IMR-90 (cell line): ENCODE measurements at regions not wholly inside any gene's neighbourhood (a gene's known extent, or its start where the extent isn't known, plus 50 kb on each side); places are given as distances from the start of the nearest gene placed in this dataset.

Experiments
- ATAC-seq: fragments of 200-7000 bp; cut with Tn5 transposase; 2 replicates; pipeline ENCODE4 v1.9.1; 2020; ENCODE audit warnings: low read depth, mild to moderate bottlenecking, moderate library complexity
- BruUV-seq: library from RNA; stranded (reverse); fragments of 400-500 nt; replicated peaks from 2 replicates; lab custom pipeline; 2021; lab: Mats Ljungman, UMichigan
- CTCF ChIA-PET: fragments of 300-600 bp; formaldehyde crosslinking; extraction: SDS; loops from one replicate; lab custom pipeline; 2021; ENCODE audit warnings: antibody characterized with exemption; lab: Yijun Ruan, JAX
- POLR2A ChIA-PET: fragments of 300-600 bp; sonication (Branson Sonifier 250); formaldehyde crosslinking; loops from one replicate; lab custom pipeline; 2022; ENCODE audit warnings: antibody characterized with exemption; ENCODE audit not compliant: unreplicated experiment; lab: Charles Lee
- DNase-seq: peaks from one replicate; pipeline ENCODE4 v3.0.0; 2013
- H2AFZ ChIP-seq: replicated peaks from 2 replicates; pipeline ENCODE3; 2013; ENCODE audit warnings: low read length, mild to moderate bottlenecking; ENCODE audit not compliant: poor library complexity
- H2AK5ac ChIP-seq: 2 replicates; pipeline ENCODE4 v1.6.1; 2013; ENCODE audit warnings: low read depth, low read length, inconsistent platforms
- H2AK9ac ChIP-seq: replicated peaks from 2 replicates; pipeline ENCODE3; 2013; ENCODE audit warnings: mild to moderate bottlenecking, low read depth, low read length, moderate library complexity; ENCODE audit not compliant: poor library complexity
- H2BK120ac ChIP-seq: 2 replicates; pipeline ENCODE4 v1.6.1; 2013; ENCODE audit warnings: low read depth, low read length, inconsistent platforms
- H2BK15ac ChIP-seq: 3 replicates; pipeline ENCODE4 v1.6.1; 2013; ENCODE audit warnings: low read depth, low read length, inconsistent platforms
- H2BK20ac ChIP-seq: 2 replicates; pipeline ENCODE4 v1.6.1; 2013; ENCODE audit warnings: low read depth, mild to moderate bottlenecking, inconsistent platforms, low read length, moderate library complexity
- H2BK5ac ChIP-seq: 2 replicates; pipeline ENCODE4 v1.6.1; 2013; ENCODE audit warnings: mild to moderate bottlenecking, low read depth, low read length, inconsistent platforms; ENCODE audit not compliant: poor library complexity, severe bottlenecking
- H3K14ac ChIP-seq: replicated peaks from 2 replicates; pipeline ENCODE4 v1.6.1; 2013; ENCODE audit warnings: low read depth, low read length, inconsistent platforms
- H3K18ac ChIP-seq: 2 replicates; pipeline ENCODE4 v1.6.1; 2013; ENCODE audit warnings: low read depth, low read length, control low read depth
- H3K23ac ChIP-seq: 2 replicates; pipeline ENCODE4 v1.6.1; 2013; ENCODE audit warnings: low read depth, low read length, inconsistent platforms
- H3K27ac ChIP-seq: 2 replicates; pipeline ENCODE4 v1.5.1; 2013; ENCODE audit warnings: mild to moderate bottlenecking, control low read depth, low read length; ENCODE audit not compliant: insufficient read depth
- H3K27me3 ChIP-seq: 2 replicates; pipeline ENCODE4 v1.6.1; 2013; ENCODE audit warnings: low read length; ENCODE audit not compliant: control insufficient read depth, insufficient read depth
- H3K36me3 ChIP-seq: 2 replicates; pipeline ENCODE4 v1.6.1; 2013; ENCODE audit warnings: low read length, mixed read lengths; ENCODE audit not compliant: control insufficient read depth, insufficient read depth
- H3K4ac ChIP-seq: 2 replicates; pipeline ENCODE4 v1.6.1; 2013; ENCODE audit warnings: low read depth, low read length, inconsistent platforms
- H3K4me1 ChIP-seq: 2 replicates; pipeline ENCODE4 v1.6.1; 2013; ENCODE audit warnings: low read length, mixed read lengths; ENCODE audit not compliant: control insufficient read depth, insufficient read depth
- H3K4me2 ChIP-seq: 2 replicates; pipeline ENCODE4 v1.6.1; 2013; ENCODE audit warnings: low read depth, mild to moderate bottlenecking, control low read depth, low read length, moderate library complexity
- H3K4me3 ChIP-seq: 2 replicates; pipeline ENCODE4 v1.5.1; 2013; ENCODE audit warnings: low read depth, mild to moderate bottlenecking, control low read depth, low read length, moderate library complexity; ENCODE audit not compliant: insufficient read depth
- H3K56ac ChIP-seq: 2 replicates; pipeline ENCODE4 v1.6.1; 2013; ENCODE audit warnings: low read length, inconsistent platforms; ENCODE audit not compliant: insufficient read depth; ENCODE audit errors: extremely low read depth
- H3K79me1 ChIP-seq, 2 experiments: 2 replicates each; pipeline ENCODE4 v1.6.1; 2013; ENCODE audit warnings: low read length in 2 of 2, inconsistent platforms in 1 of 2, low read depth in 1 of 2
- H3K9ac ChIP-seq: 2 replicates; pipeline ENCODE4 v1.6.1; 2013; ENCODE audit warnings: low read depth, low read length, control low read depth
- H3K9me1 ChIP-seq: 2 replicates; pipeline ENCODE4 v1.6.1; 2013; ENCODE audit warnings: low read length, inconsistent platforms; ENCODE audit not compliant: insufficient read depth
- H3K9me3 ChIP-seq: 2 replicates; pipeline ENCODE4 v1.6.1; 2013; ENCODE audit warnings: low read length; ENCODE audit not compliant: control insufficient read depth, insufficient read depth
- H4K20me1 ChIP-seq: 2 replicates; pipeline ENCODE4 v1.6.1; 2013; ENCODE audit warnings: low read length, inconsistent platforms; ENCODE audit not compliant: insufficient read depth
- H4K5ac ChIP-seq: 2 replicates; pipeline ENCODE4 v1.6.1; 2013; ENCODE audit warnings: mild to moderate bottlenecking, low read depth, low read length, control low read depth
- H4K8ac ChIP-seq, 2 experiments: 2 replicates each; pipeline ENCODE4 v1.6.1; 2013; ENCODE audit warnings: low read depth in 2 of 2, low read length in 2 of 2, control low read depth in 1 of 2, inconsistent platforms in 1 of 2
- H4K91ac ChIP-seq: 2 replicates; pipeline ENCODE4 v1.6.1; 2013; ENCODE audit warnings: low read depth, low read length, inconsistent platforms; ENCODE audit not compliant: insufficient read depth
- BHLHE40 ChIP-seq: fragments of 150-350 bp; IDR thresholded peaks from 2 replicates; pipeline ENCODE4 v1.6.1; 2016; ENCODE audit warnings: mild to moderate bottlenecking, low read depth, low read length
- CEBPB ChIP-seq: IDR thresholded peaks from 2 replicates; pipeline ENCODE4 v1.6.1; 2012; ENCODE audit warnings: low read depth, low read length, improper control_type of control experiment
- MAFK ChIP-seq: IDR thresholded peaks from 2 replicates; pipeline ENCODE4 v1.6.1; 2012; ENCODE audit warnings: low read depth, low read length, improper control_type of control experiment
- RFX5 ChIP-seq: IDR thresholded peaks from 2 replicates; pipeline ENCODE4 v1.8.0; 2012; ENCODE audit warnings: low read depth, mild to moderate bottlenecking, low read length, moderate library complexity
- WGBS, 2 experiments: methylation state at CpG; one replicate each; pipeline versions ENCODE4 v1.1.5 to v1.1.7; 2013; ENCODE audit warnings: missing lambda C conversion rate in 2 of 2; ENCODE audit not compliant: insufficient read length in 1 of 2; ENCODE audit errors: extremely low coverage in 2 of 2; 5-methylcytosine and 5-hydroxymethylcytosine counted together
- dilution Hi-C: fragments of 300-500 bp; cut with HindIII; formaldehyde crosslinking; loops from one replicate; pipeline ENCODE4 v1.14.3; 2018; ENCODE audit warnings: low sequenced_read_pairs; ENCODE audit not compliant: unreplicated experiment
- in situ Hi-C: fragments of 300-500 bp; cut with MboI; formaldehyde crosslinking; loops from 3 replicates; pipeline ENCODE4 v1.14.3; 2019; ENCODE audit warnings: low sequenced_read_pairs, inconsistent platforms, mixed read lengths
- intact Hi-C: fragments of 100-400 bp; cut with micrococcal nuclease; formaldehyde crosslinking; loops from 2 replicates; pipeline ENCODE4 v1.10.0; 2022

- no peak overlapping the region for H2BK20ac ChIP-seq
- ATAC-seq, result no peak
- no peak overlapping the region for H2BK5ac ChIP-seq
- no peak overlapping the region for H2AFZ ChIP-seq
- no peaks in the 10 kb centered on the region for H3K9me3 ChIP-seq
- no peak overlapping the region for H3K56ac ChIP-seq
- H2AK5ac ChIP-seq, result peak overlapping the region; percentile 21; the same call in 1 of the 2 replicates
- no peak overlapping the region for H3K18ac ChIP-seq
- dilution Hi-C loops (no loop called here), in situ Hi-C loops (no loop called here), intact Hi-C loops (no loop called here)
- H2BK120ac ChIP-seq, result no peak overlapping the region
- no peak overlapping the region for H3K23ac ChIP-seq
- ChIA-PET POLR2A (no interaction called here), CTCF (no interaction called here)
- no peaks in the 10 kb centered on the region for H3K27me3 ChIP-seq
- no peaks in the 10 kb centered on the region for H4K20me1 ChIP-seq
- no peaks in the 10 kb centered on the region for H3K36me3 ChIP-seq
- no peak overlapping the region for H4K5ac ChIP-seq
- no peak overlapping the region for H3K4ac ChIP-seq
- TF ChIP-seq BHLHE40 (no peak), CEBPB (peak; percentile 65), RFX5 (no peak), MAFK (no peak)
- no peak overlapping the region for H3K4me3 ChIP-seq
- peak; percentile 31 for DNase-seq
- no peak overlapping the region for H3K4me2 ChIP-seq
- H3K79me1 ChIP-seq, result no peaks in the 10 kb centered on the region
- no peak overlapping the region for H2BK15ac ChIP-seq
- H2AK9ac ChIP-seq, result no peak overlapping the region
- no CpG with 5 or more reads among the region's 1 CpG for WGBS, 2 experiments
- H3K9me1 ChIP-seq, result no peaks in the 10 kb centered on the region
- no peak overlapping the region for H4K91ac ChIP-seq
- H3K27ac ChIP-seq, result no peak overlapping the region
- H4K8ac ChIP-seq, result no peak overlapping the region
- no peak overlapping the region for H3K9ac ChIP-seq
- BruUV-seq, result no TSS peak
- H3K4me1 ChIP-seq, result no peaks in the 10 kb centered on the region
- H3K14ac ChIP-seq, result no peak overlapping the region; the same call in 1 of the 2 replicates
These were observed 905.3 kb upstream of the INTU start for GRCh38 chr4:126727461-126727860.
